GM12875 (cell line): ENCODE measurements at regions not wholly inside any gene's neighbourhood (a gene's known extent, or its start where the extent isn't known, plus 50 kb on each side); places are given as distances from the start of the nearest gene placed in this dataset.
"Not testable (repeated sequence)": the region's sequence is repeated elsewhere in the genome, so short reads cannot be mapped to it uniquely, and the experiment has no call there.

ENCODE experiments used
- H3K4me3 ChIP-seq: one replicate; pipeline ENCODE4 v1.5.1; 2011; ENCODE audit warnings: low read depth, low read length, control low read depth
- TF ChIP-seq, protein P1 (sequence below): IDR thresholded peaks from 2 replicates; pipeline ENCODE4 v1.5.1; 2011; ENCODE audit warnings: low read depth, mild to moderate bottlenecking, control low read depth, inconsistent platforms, low read length, moderate library complexity, borderline replicate concordance; ENCODE audit not compliant: insufficient read depth

DNA sequence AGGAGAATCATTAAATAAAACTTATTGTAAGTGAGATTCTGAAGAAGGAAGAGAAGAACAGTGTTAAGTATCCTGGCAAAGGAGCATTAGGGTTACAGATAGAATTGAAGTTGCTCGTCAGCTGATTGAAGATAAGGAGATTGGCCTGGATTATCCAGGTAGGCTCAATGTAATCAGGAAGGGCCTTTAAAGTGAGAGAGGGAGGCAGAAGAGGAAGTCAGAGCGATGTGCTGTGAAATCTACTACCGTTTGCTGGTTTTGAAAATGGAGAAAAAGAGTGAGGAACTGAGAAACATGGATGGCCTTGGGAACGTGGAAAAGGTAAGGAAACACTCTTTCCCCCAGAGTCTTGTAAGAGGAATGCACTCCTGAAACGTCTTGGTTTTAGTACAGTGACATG, 245.7 kb downstream of the ANTXR2 start:
- TF ChIP-seq, protein P1, sequence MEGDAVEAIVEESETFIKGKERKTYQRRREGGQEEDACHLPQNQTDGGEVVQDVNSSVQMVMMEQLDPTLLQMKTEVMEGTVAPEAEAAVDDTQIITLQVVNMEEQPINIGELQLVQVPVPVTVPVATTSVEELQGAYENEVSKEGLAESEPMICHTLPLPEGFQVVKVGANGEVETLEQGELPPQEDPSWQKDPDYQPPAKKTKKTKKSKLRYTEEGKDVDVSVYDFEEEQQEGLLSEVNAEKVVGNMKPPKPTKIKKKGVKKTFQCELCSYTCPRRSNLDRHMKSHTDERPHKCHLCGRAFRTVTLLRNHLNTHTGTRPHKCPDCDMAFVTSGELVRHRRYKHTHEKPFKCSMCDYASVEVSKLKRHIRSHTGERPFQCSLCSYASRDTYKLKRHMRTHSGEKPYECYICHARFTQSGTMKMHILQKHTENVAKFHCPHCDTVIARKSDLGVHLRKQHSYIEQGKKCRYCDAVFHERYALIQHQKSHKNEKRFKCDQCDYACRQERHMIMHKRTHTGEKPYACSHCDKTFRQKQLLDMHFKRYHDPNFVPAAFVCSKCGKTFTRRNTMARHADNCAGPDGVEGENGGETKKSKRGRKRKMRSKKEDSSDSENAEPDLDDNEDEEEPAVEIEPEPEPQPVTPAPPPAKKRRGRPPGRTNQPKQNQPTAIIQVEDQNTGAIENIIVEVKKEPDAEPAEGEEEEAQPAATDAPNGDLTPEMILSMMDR = no peak

GRCh38 chr4:79823148-79823763, 249.8 kb downstream of the ANTXR2 start:
- no peak overlapping the region for H3K4me3 ChIP-seq

More for the DNA sequence above, 245.7 kb downstream of the ANTXR2 start:
- H3K4me3 ChIP-seq = no peak overlapping the region

GRCh38 chr4:79820427-79820826, 252.6 kb downstream of the ANTXR2 start:
- TF ChIP-seq, protein P1 = 0 out of 2 replicates have a peak, but pooled peaks have one; percentile 14
- no peak overlapping the region for H3K4me3 ChIP-seq

More at GRCh38 chr4:79823148-79823763, 249.8 kb downstream of the ANTXR2 start:
- TF ChIP-seq, protein P1 = no peak

DNA sequence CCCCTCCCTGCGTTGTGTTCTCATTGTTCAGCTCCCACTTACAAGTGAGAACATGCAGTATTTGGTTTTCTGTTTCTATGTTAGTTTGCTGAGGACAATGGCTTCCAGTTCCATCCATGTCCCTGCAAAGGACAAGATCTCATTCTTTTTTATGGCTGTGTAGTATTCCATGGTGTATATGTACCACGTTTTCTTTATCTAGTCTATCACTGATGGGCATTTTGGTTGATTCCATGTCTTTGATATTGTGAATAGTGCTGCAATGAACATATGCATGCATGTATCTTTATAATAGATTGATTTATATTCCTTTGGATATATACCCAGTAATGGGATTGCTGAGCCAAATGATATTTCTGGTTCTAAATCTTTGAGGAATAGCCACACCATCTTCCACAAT, 265.1 kb downstream of the ANTXR2 start:
- H3K4me3 ChIP-seq = not testable (repeated sequence)

DNA sequence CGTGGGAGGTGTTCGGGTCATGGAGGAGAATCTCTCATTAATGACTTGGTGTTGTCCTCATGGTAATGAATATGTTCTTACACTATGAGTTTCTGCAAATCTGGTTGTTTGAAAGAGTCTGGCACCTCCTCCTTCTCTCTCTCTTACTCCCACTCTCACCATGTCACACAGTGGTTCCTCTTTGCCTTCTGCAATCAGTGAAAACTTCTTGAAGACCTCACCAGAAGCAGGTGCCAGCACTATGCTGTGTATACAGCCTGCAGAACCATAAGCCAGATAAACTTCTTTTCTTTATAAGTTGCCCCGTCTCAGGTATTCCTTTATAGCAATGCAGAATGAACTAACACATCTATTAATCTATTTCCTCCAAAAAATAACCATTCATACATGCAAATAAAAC, 275.0 kb downstream of the ANTXR2 start:
- TF ChIP-seq, protein P1 = no peak
- no peak overlapping the region for H3K4me3 ChIP-seq

- H3K4me3 ChIP-seq = no peak overlapping the region
- TF ChIP-seq, protein P1 = no peak
Measured at GRCh38 chr4:79796948-79797347, 276.1 kb downstream of the ANTXR2 start.

- no peak overlapping the region for H3K4me3 ChIP-seq
- TF ChIP-seq, protein P1 = no peak
Measured at GRCh38 chr4:79788884-79789283, 284.1 kb downstream of the ANTXR2 start.
